ENCODE measurements at regions not wholly inside any gene's neighbourhood (a gene's known extent, or its start where the extent isn't known, plus 50 kb on each side); places are given as distances from the start of the nearest gene placed in this dataset.

DNA sequence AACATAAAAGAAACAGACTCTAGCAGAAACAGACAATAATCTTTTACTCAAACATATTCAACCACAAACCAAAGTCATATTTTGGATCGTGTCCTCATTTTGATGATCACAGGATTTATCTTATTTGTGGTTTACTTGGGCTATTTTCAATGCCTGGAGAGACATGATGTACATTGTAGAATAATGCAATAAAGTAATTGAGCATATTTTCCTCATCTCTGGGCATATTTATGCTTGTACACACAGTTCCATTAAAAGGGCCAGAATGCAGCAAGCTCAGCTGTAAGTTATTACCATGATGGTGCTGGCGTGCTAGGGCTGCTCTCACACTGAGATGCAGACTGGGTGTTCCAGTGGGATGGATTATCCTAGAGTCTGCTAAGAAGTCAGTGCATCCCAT, 456.7 kb downstream of the TLE4 start:
- H3K36me3 Mint-ChIP-seq (ENCODE audit: low read depth) = peaks cover 5% of the 10 kb centered on the region
- TF ChIP-seq, protein P1, sequence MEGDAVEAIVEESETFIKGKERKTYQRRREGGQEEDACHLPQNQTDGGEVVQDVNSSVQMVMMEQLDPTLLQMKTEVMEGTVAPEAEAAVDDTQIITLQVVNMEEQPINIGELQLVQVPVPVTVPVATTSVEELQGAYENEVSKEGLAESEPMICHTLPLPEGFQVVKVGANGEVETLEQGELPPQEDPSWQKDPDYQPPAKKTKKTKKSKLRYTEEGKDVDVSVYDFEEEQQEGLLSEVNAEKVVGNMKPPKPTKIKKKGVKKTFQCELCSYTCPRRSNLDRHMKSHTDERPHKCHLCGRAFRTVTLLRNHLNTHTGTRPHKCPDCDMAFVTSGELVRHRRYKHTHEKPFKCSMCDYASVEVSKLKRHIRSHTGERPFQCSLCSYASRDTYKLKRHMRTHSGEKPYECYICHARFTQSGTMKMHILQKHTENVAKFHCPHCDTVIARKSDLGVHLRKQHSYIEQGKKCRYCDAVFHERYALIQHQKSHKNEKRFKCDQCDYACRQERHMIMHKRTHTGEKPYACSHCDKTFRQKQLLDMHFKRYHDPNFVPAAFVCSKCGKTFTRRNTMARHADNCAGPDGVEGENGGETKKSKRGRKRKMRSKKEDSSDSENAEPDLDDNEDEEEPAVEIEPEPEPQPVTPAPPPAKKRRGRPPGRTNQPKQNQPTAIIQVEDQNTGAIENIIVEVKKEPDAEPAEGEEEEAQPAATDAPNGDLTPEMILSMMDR (IDR thresholded peaks at IDR 0.05) = no peak
- no peak for DNase-seq
- no peak overlapping the region for H3K4me3 Mint-ChIP-seq
- POLR2A ChIA-PET = no interaction called here
- CTCF ChIA-PET = no interaction called here
- no peaks in the 10 kb centered on the region for H3K27me3 Mint-ChIP-seq
- no peak for ATAC-seq (ENCODE audit: low read depth)
- H3K27ac Mint-ChIP-seq = no peak overlapping the region
- H3K9me3 Mint-ChIP-seq = peaks cover 6% of the 10 kb centered on the region
- peaks cover 8% of the 10 kb centered on the region for H3K4me1 Mint-ChIP-seq
- intact Hi-C loops (cut with micrococcal nuclease) = no loop called here

DNA sequence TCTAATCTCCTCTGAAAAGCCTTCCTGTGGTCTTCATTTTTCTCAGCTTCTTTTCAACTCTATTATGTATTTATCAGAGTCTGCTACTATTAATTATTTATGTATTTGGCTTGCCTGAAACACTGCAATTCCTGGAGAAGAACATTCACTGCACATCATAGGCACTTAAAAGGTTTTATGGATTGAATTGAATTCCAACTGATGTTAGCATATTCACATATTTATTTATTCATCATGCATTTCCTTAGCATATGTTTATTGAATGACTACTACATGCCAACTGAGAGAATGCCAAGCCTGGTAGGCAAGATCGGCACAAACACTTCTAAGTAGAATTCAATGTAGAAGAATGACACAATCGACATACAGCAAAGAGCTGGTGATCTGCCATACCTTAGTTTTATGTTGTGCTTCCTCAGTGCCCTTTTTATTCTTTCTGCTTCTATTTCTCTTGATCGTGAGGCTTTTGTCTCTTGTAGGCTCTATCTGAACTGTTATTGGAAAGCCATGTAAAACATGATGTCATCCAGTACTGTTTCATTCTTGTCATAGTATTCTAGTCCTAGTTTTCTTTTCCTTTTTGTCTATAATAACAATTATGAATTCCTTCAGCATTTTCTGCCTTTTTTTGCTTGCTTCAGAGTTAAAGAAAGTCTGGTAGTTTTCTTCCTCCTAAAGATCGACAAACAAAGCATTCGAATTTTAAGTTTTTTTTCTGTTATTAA, 454.2 kb downstream of the TLE4 start:
- Mint-ChIP-seq H3K4me1 (peaks cover 8% of the 10 kb centered on the region), H3K4me3 (no peak overlapping the region), H3K27me3 (no peaks in the 10 kb centered on the region), H3K27ac (no peak overlapping the region), H3K9me3 (no peaks in the 10 kb centered on the region), H3K36me3 (ENCODE audit: low read depth) (no peaks in the 10 kb centered on the region)
- intact Hi-C loops (cut with micrococcal nuclease) = no loop called here
- ChIA-PET CTCF (no interaction called here), POLR2A (no interaction called here)
- no peak for ATAC-seq (ENCODE audit: low read depth)
- DNase-seq = no peak
- TF ChIP-seq, protein P1 (IDR thresholded peaks at IDR 0.05) = no peak

DNA sequence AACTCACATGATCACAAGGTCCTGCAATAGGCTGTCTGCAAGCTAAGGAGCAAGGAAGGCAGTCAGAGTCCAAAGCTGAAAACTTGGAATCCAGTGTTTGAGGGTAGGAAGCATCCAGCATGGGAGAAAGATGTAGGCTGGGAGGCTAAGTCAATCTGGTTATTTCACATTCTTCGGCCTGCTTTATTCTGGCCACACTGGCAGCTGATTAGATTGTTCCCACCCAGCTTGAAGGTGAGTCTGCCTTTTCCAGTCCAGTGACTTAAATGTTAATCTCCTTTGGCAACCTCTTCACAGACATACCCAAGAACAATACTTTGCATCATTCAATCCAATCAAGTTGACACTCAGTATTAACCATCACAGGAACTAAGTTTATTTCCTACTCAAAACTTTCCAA, 453.4 kb downstream of the TLE4 start:
- ChIA-PET CTCF (interaction anchor here (0.6 kb wide), 1 partner anchor 408 kb away, joined by 3 read pairs; no protein-coding TSS in a partner anchor), POLR2A (no interaction called here)
- H3K4me3 Mint-ChIP-seq = no peak overlapping the region
- intact Hi-C loops (cut with micrococcal nuclease) = no loop called here
- DNase-seq = no peak
- ATAC-seq (ENCODE audit: low read depth) = no peak
- no peaks in the 10 kb centered on the region for H3K36me3 Mint-ChIP-seq (ENCODE audit: low read depth)
- no peaks in the 10 kb centered on the region for H3K27me3 Mint-ChIP-seq
- H3K27ac Mint-ChIP-seq = no peak overlapping the region
- H3K9me3 Mint-ChIP-seq = no peaks in the 10 kb centered on the region
- H3K4me1 Mint-ChIP-seq = peaks cover 11% of the 10 kb centered on the region
- TF ChIP-seq, protein P1 (IDR thresholded peaks at IDR 0.05) = no peak

DNA sequence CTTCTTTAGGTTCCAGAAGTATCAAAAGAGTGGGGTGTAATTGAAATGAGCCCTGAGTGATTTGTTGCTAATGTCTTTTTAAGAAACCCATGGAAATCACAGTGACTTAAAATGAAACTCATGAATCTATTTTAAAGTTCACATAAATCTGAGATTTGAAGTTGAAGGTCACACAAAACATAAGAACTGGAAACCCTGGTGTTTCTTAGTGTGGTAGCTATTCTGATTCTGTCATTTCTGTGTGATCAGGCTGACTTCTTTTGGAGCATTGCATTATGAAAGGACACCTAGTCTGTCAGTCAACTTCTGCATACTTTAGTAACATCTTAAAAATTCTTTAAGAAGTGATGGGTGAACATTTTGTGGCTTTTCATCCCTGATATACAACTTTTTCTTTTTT, 448.8 kb downstream of the TLE4 start:
- intact Hi-C loops (cut with micrococcal nuclease) = no loop called here
- Mint-ChIP-seq H3K4me1 (peaks cover 4% of the 10 kb centered on the region), H3K36me3 (ENCODE audit: low read depth) (no peaks in the 10 kb centered on the region), H3K9me3 (no peaks in the 10 kb centered on the region), H3K27ac (no peak overlapping the region), H3K4me3 (no peak overlapping the region), H3K27me3 (no peaks in the 10 kb centered on the region)
- ATAC-seq (ENCODE audit: low read depth) (no peak), DNase-seq (no peak)
- ChIA-PET CTCF (no interaction called here), POLR2A (interaction anchor here (0.6 kb wide), 1 partner anchor 137 kb away, joined by 7 read pairs; no protein-coding TSS in a partner anchor)
- TF ChIP-seq, protein P1 (IDR thresholded peaks at IDR 0.05) = no peak

DNA sequence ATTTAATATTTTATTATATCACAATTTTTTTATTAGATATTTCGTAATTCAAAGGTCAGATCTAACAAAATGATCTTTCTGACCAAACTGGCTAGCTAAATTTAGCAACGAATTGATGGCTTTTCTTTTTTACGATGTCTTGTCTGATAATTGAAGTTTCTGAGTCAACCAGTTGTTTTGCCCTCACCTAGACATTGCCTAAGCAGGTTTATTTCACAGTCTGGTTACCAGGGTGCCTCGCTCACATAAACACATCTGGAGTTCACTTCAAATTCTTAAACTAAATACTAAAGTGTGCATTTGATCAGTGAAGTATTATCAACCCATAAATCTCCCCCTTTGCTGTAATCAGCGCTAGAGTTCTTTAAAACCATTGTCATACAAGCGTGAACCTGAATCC, 448.3 kb downstream of the TLE4 start:
- Mint-ChIP-seq H3K4me3 (no peak overlapping the region), H3K9me3 (no peaks in the 10 kb centered on the region), H3K4me1 (peaks cover 4% of the 10 kb centered on the region), H3K27ac (no peak overlapping the region), H3K27me3 (no peaks in the 10 kb centered on the region), H3K36me3 (ENCODE audit: low read depth) (no peaks in the 10 kb centered on the region)
- intact Hi-C loops (cut with micrococcal nuclease) = no loop called here
- ChIA-PET POLR2A (no interaction called here), CTCF (no interaction called here)
- DNase-seq (no peak), ATAC-seq (ENCODE audit: low read depth) (no peak)
- TF ChIP-seq, protein P1 (IDR thresholded peaks at IDR 0.05) = no peak

Measured in activated B cell treated with CpG ODN at 0.5 μM for 24 hours (primary cell).